ENCODE measurements at regions not wholly inside any gene's neighbourhood (a gene's known extent, or its start where the extent isn't known, plus 50 kb on each side); places are given as distances from the start of the nearest gene placed in this dataset.

- TF ChIP-seq CTCF (IDR thresholded peaks at IDR 0.05; ENCODE audit: low read depth, low read length, missing input control): no peak
- TF ChIP-seq ATF3 (IDR thresholded peaks at IDR 0.05): no peak
- TF ChIP-seq RAD21 (IDR thresholded peaks at IDR 0.05): no peak
- TF ChIP-seq, protein P1, sequence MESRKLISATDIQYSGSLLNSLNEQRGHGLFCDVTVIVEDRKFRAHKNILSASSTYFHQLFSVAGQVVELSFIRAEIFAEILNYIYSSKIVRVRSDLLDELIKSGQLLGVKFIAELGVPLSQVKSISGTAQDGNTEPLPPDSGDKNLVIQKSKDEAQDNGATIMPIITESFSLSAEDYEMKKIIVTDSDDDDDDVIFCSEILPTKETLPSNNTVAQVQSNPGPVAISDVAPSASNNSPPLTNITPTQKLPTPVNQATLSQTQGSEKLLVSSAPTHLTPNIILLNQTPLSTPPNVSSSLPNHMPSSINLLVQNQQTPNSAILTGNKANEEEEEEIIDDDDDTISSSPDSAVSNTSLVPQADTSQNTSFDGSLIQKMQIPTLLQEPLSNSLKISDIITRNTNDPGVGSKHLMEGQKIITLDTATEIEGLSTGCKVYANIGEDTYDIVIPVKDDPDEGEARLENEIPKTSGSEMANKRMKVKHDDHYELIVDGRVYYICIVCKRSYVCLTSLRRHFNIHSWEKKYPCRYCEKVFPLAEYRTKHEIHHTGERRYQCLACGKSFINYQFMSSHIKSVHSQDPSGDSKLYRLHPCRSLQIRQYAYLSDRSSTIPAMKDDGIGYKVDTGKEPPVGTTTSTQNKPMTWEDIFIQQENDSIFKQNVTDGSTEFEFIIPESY (IDR thresholded peaks at IDR 0.05): no peak
- TF ChIP-seq SP1 (IDR thresholded peaks at IDR 0.05): no peak
- TF ChIP-seq, protein P2, sequence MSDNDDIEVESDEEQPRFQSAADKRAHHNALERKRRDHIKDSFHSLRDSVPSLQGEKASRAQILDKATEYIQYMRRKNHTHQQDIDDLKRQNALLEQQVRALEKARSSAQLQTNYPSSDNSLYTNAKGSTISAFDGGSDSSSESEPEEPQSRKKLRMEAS (IDR thresholded peaks at IDR 0.05): no peak
- TF ChIP-seq GABPA (IDR thresholded peaks at IDR 0.05 in 1 of 2, conservative IDR thresholded peaks at IDR 0.05 in 1 of 2): no peak
- TF ChIP-seq REST (IDR thresholded peaks at IDR 0.05): no peak
- no peak for TF ChIP-seq YY1 (IDR thresholded peaks at IDR 0.05)
- no peak for TF ChIP-seq EGR1 (IDR thresholded peaks at IDR 0.05; ENCODE audit: low read depth in 2 of 2)
- no peak for TF ChIP-seq TAF1 (conservative IDR thresholded peaks at IDR 0.05)
- no peak for TF ChIP-seq JUND (IDR thresholded peaks at IDR 0.05)
- TF ChIP-seq FOXA1 (IDR thresholded peaks at IDR 0.05): no peak
Measured at GRCh38 chr20:6838181-6838826, 70.8 kb downstream of the BMP2 start.

All from liver (tissue), 3 donors.